Stomach smooth muscle (tissue), 2 donors: ENCODE measurements at regions not wholly inside any gene's neighbourhood (a gene's known extent, or its start where the extent isn't known, plus 50 kb on each side); places are given as distances from the start of the nearest gene placed in this dataset.
"Not testable (repeated sequence)": the region's sequence is repeated elsewhere in the genome, so short reads cannot be mapped to it uniquely, and the experiment has no call there.

Source experiments
- H3K27ac ChIP-seq: one replicate; pipeline ENCODE4 v1.7.0; 2013; ENCODE audit warnings: mild to moderate bottlenecking, low read length, inconsistent platforms
- H3K27me3 ChIP-seq, 2 donors: one replicate each; pipeline ENCODE4 v1.7.0; 2013; ENCODE audit warnings: low read length in 2 of 2; ENCODE audit not compliant: insufficient read depth in 2 of 2, control insufficient read depth in 1 of 2
- H3K36me3 ChIP-seq, 2 donors: one replicate each; pipeline ENCODE4 v1.7.0; 2013; ENCODE audit warnings: low read length in 2 of 2; ENCODE audit not compliant: control insufficient read depth in 2 of 2, insufficient read depth in 2 of 2
- H3K4me1 ChIP-seq: one replicate; pipeline ENCODE4 v1.7.0; 2013; ENCODE audit warnings: low read length; ENCODE audit not compliant: control insufficient read depth, insufficient read depth
- H3K4me3 ChIP-seq, 2 donors: one replicate each; pipeline ENCODE4 v1.7.0; 2013; ENCODE audit warnings: low read length in 2 of 2
- H3K9ac ChIP-seq, 2 donors: one replicate each; pipeline ENCODE4 v1.7.0; 2013; ENCODE audit warnings: low read length in 2 of 2, mild to moderate bottlenecking in 1 of 2
- H3K9me3 ChIP-seq, 2 donors: one replicate each; pipeline ENCODE4 v1.7.0; 2013; ENCODE audit warnings: low read length in 2 of 2; ENCODE audit not compliant: control insufficient read depth in 2 of 2
- donor health status: healthy.
- donor health status: Pancreatic carcinoma.

DNA sequence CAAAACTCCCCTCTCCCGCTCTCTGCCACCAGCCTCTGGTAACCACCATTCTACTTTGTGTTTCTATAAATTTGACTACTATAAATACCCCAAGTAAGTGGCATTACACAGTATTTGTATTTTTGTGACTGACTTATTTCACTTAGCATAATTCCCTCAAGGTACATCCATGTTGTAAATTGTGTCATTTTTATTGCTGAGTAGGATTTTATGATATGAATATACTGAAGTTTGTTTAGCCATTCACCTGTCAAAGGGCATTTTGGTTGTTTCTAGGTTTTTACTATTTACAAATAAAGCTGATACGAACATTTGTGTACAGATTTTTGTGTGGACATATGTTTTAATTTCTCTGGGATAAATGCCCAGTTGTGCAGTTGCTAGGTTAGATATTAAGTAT, 174.0 kb upstream of the MMADHC start:
- Histone ChIP-seq H3K27me3 (no peaks in the 10 kb centered on the region), H3K4me3 (no peak overlapping the region), H3K27ac (no peak overlapping the region), H3K36me3 (no peaks in the 10 kb centered on the region), H3K9ac (no peak overlapping the region), H3K4me1 (no peaks in the 10 kb centered on the region), H3K9me3 (no peaks in the 10 kb centered on the region)

DNA sequence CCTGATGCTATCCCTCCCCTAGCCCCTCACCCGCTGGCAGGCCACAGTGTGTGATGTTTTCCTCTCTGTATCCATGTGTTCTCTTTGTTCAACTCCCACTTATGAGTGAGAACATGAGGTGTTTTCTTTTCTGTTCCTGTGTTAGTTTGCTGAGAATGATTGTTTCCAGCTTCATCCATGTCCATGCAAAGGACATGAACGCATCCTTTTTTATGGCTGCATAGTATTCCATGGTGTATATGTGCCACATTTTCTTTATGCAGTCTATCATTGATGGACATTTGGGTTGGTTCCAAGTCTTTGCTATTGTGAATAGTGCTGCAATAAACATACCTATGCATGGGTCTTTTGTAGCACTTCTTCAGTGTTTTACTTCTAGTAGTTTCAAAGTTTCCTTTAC, 171.8 kb upstream of the MMADHC start:
- not testable (repeated sequence) for H3K9me3 ChIP-seq, H3K4me1 ChIP-seq, H3K36me3 ChIP-seq, H3K27me3 ChIP-seq, H3K9ac ChIP-seq, H3K27ac ChIP-seq, H3K4me3 ChIP-seq

GRCh38 chr2:149754722-149755121, 167.1 kb upstream of the MMADHC start:
- H3K27ac ChIP-seq, H3K36me3 ChIP-seq, H3K4me3 ChIP-seq, H3K4me1 ChIP-seq, H3K9me3 ChIP-seq, H3K27me3 ChIP-seq, H3K9ac ChIP-seq: not testable (repeated sequence)

DNA sequence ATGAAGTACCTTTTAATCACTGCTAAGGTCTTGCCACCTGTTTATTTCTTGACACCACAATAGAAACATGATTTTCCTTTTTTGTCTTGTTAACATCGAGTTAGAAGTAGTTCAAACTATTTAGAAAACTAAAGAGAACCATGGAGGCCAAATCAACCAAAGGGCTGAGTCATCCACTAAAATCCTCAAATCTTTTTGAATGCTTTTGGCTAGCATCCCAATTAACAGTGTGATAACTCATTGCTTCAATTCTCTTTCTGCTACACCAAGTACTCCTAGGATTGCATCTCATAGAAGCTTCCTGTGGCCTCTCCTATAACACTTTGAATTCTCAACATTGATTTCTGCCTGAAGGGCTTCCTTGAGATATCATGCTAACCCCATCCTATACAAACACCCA, 159.9 kb upstream of the MMADHC start:
- no peak overlapping the region for H3K27ac ChIP-seq
- no peaks in the 10 kb centered on the region for H3K9me3 ChIP-seq
- H3K27me3 ChIP-seq = no peaks in the 10 kb centered on the region
- no peaks in the 10 kb centered on the region for H3K4me1 ChIP-seq
- no peak overlapping the region for H3K4me3 ChIP-seq
- no peak overlapping the region for H3K9ac ChIP-seq
- H3K36me3 ChIP-seq = no peaks in the 10 kb centered on the region

DNA sequence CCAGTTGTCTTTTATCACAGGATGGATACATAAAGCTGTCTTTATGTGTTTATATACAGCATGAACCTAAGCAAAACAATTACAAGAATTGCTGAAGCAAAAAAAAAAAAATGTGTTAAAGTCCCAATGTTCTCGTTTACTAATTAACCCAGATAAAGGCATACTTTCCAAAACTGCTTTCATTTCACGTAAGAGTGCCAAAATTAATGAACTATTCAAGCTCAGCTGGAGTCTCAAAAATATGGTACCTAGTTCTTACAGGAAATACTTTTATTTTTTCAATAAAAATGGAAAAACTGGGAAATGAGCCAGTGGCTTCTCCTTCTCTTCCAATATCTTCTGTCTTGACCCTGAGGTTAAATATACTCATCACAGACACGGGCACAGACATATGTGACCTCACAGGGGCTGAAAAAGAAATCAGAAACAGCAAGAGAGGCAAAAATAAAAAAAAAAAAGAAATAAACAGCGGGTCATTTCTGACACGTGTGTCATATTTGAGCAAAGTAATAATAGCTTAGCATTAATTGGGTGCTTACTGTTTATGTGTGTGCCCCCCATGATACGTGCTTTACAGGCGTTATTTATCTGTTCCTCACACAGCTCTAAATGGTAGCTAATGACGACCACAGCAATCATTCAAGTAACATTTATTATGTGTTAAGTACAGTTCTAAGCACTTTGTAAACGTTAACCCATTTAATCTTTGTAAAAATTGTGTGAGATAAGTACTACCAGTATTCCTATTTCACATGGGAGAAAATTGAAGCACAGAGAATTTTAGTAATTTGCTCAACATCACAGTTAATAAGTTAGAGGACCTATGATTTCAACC, 158.0 kb upstream of the MMADHC start:
- Histone ChIP-seq H3K4me3 (no peak overlapping the region), H3K9me3 (no peaks in the 10 kb centered on the region), H3K36me3 (no peaks in the 10 kb centered on the region), H3K4me1 (no peaks in the 10 kb centered on the region), H3K27me3 (no peaks in the 10 kb centered on the region), H3K9ac (no peak overlapping the region), H3K27ac (no peak overlapping the region)

GRCh38 chr2:149744865-149745264, 157.3 kb upstream of the MMADHC start:
- Histone ChIP-seq H3K4me1 (no peaks in the 10 kb centered on the region), H3K27ac (no peak overlapping the region), H3K9ac (no peak overlapping the region), H3K9me3 (no peaks in the 10 kb centered on the region), H3K36me3 (no peaks in the 10 kb centered on the region), H3K27me3 (no peaks in the 10 kb centered on the region), H3K4me3 (no peak overlapping the region)

DNA sequence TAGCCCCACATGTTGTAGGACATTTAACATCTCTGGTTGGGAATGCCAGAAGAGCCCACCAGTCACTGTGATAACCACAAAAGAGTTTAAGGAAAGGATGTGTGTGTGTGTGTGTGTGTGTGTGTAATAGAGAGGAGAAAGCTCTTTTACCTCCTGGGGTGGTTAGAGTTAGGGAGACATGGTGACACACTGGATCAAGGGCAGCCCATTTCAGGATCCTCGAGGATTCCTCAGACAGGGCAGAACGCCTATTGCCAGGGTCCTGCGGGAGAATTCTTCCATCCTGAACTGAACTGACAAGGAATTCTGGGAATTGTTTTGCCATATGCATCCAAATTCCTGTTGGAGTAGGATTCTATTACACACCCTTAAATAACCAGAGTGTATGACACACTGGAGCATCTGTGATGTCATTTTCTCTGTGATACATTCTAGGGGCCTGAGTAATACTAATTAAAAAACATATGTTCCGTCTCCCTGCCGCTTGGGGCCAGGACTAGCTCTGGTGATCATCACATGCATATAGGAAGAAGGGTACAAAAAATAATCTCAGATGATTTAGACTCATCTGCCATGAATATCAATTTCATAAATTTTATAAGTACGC, 156.4 kb upstream of the MMADHC start:
- Histone ChIP-seq H3K9ac (no peak overlapping the region), H3K27ac (no peak overlapping the region), H3K27me3 (no peaks in the 10 kb centered on the region), H3K9me3 (no peaks in the 10 kb centered on the region), H3K4me3 (no peak overlapping the region), H3K4me1 (no peaks in the 10 kb centered on the region), H3K36me3 (no peaks in the 10 kb centered on the region)

GRCh38 chr2:149741646-149742045, 154.1 kb upstream of the MMADHC start:
- Histone ChIP-seq H3K9me3 (no peaks in the 10 kb centered on the region), H3K4me3 (no peak overlapping the region), H3K4me1 (no peaks in the 10 kb centered on the region), H3K27ac (no peak overlapping the region), H3K27me3 (no peaks in the 10 kb centered on the region), H3K9ac (no peak overlapping the region), H3K36me3 (no peaks in the 10 kb centered on the region)

DNA sequence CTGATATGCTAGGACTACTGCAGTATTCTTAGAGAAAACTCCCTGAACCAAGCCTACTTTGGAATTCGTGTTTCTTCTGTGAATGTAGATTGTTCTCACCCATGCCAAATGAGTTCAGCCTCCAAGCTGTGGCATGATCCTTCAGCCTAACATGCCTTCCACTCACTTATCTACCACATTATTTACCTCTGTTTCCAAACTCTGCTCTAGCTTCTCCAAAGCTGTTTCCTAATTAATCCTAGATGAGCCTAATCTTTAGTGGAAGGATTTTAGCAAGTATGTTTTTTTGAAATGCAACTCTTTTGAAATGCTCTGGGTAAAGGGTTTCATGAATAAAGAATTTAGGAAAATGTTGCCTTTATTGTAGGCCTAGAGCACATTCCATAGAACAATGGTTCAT, 152.9 kb upstream of the MMADHC start:
- Histone ChIP-seq H3K9ac (no peak overlapping the region), H3K36me3 (no peaks in the 10 kb centered on the region), H3K27me3 (no peaks in the 10 kb centered on the region), H3K4me3 (no peak overlapping the region), H3K9me3 (no peaks in the 10 kb centered on the region), H3K27ac (no peak overlapping the region), H3K4me1 (no peaks in the 10 kb centered on the region)

GRCh38 chr2:149739883-149740265, 152.3 kb upstream of the MMADHC start:
- Histone ChIP-seq H3K4me1 (no peaks in the 10 kb centered on the region), H3K4me3 (no peak overlapping the region), H3K36me3 (no peaks in the 10 kb centered on the region), H3K9me3 (no peaks in the 10 kb centered on the region), H3K9ac (no peak overlapping the region), H3K27me3 (no peaks in the 10 kb centered on the region), H3K27ac (no peak overlapping the region)

DNA sequence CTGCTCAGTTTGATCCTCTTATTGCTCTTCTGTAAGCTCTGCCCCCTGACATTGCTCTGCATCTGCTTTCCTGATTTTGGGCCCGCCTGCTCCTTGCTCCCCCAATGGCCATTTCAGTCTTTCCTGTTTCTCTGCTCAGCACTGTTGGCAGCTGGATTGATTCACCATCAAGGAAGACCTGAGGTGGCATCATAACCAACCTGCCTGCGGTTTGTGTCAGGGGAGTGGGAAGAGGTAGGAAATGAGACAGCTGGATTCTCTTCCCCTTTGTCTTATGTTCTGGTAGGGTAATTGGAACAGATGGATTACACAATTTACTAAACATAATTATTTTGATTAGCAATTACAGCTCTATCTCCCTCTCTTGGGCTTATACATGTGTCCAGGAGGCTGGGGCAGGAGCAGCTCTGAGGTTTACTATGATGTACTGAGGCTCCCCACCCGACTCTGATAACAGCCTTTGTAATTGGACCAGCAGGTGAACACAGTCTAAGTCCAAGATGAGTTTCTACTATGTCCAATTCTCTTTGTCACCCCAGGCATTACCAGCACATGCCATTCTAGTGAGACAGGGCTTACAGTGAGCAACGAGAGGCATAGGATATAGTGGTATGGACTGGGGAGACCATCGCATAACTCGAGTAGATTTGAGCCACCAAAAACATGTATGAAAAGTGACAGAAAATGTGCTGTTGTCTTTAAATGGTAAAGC, 151.8 kb upstream of the MMADHC start:
- no peak overlapping the region for H3K27ac ChIP-seq
- H3K9me3 ChIP-seq = no peaks in the 10 kb centered on the region
- no peak overlapping the region for H3K4me3 ChIP-seq
- no peaks in the 10 kb centered on the region for H3K4me1 ChIP-seq
- H3K36me3 ChIP-seq = no peaks in the 10 kb centered on the region
- H3K9ac ChIP-seq = no peak overlapping the region
- H3K27me3 ChIP-seq = no peaks in the 10 kb centered on the region
